Upper lobe of left lung (tissue), 4 donors: ENCODE measurements at regions not wholly inside any gene's neighbourhood (a gene's known extent, or its start where the extent isn't known, plus 50 kb on each side); places are given as distances from the start of the nearest gene placed in this dataset.

Experiments used
- CTCF ChIP-seq, 6 experiments: fragments of 450-650 bp in 4 of 6; fragments of 200-600 bp in 2 of 6; sonication (generic) in 2 of 6; IDR thresholded peaks; one replicate each; pipeline ENCODE4 v1.5.1; 2016 to 2019; ENCODE audit warnings: antibody characterized with exemption in 6 of 6
- EP300 ChIP-seq, 4 donors: sonication (generic); formaldehyde crosslinking; IDR thresholded peaks; one replicate each; pipeline ENCODE4 v1.5.1; 2017; ENCODE audit warnings: antibody characterized with exemption in 4 of 4, control low read depth in 2 of 4
- POLR2A ChIP-seq, 4 donors: fragments of 450-650 bp; IDR thresholded peaks; one replicate each; pipeline ENCODE4 v1.5.1; 2016 to 2017; ENCODE audit warnings: antibody characterized with exemption in 4 of 4, mild to moderate bottlenecking in 2 of 4
- POLR2AphosphoS5 ChIP-seq, 2 donors: sonication (generic); formaldehyde crosslinking; IDR thresholded peaks; one replicate each; pipeline ENCODE4 v1.5.1; 2017; ENCODE audit warnings: antibody characterized with exemption in 2 of 2

GRCh38 chr3:16050641-16051467, 123.6 kb upstream of the GALNT15 start:
- TF ChIP-seq POLR2AphosphoS5 (IDR thresholded peaks at IDR 0.05) = peak; percentile 62 to 89
- no peak for TF ChIP-seq CTCF (IDR thresholded peaks at IDR 0.05)
- TF ChIP-seq POLR2A (IDR thresholded peaks at IDR 0.05) = no peak
- TF ChIP-seq EP300 (IDR thresholded peaks at IDR 0.05) = peak in 2 of 4 donors; percentile 51 to 69
